HG03575 (cell line): ENCODE measurements at regions not wholly inside any gene's neighbourhood (a gene's known extent, or its start where the extent isn't known, plus 50 kb on each side); places are given as distances from the start of the nearest gene placed in this dataset.

ENCODE experiments used
- ATAC-seq: cut with Tn5 transposase; IDR thresholded peaks from one replicate; pipeline ENCODE4 v1.9.1; 2021; ENCODE audit not compliant: unreplicated experiment, insufficient number of reproducible peaks, low FRiP score; ENCODE audit errors: extremely low read depth

- no peak for ATAC-seq
Observed at GRCh38 chr9:81741103-81741502, 51.8 kb upstream of the TLE1 start.

DNA sequence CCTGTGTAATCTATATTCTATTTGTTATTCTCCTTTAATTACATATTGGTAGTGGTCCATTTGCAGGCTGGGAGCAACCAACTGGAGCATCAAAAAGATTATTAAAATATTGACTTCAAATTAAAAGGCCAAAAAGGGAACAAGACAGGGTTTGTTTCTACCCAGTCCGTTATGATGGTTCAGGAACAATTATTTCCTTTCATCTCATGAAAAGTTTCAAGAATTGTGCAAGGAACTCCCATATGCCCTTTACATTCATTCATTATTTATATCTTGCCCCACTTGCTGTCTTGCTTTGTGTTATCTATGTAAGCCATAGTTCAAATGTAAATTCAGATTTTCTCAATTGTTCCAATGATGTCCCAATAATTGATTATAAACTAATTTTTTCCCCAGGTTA lies 58.7 kb upstream of the TLE1 start:
- no peak for ATAC-seq

GRCh38 chr9:81753436-81753835 lies 64.1 kb upstream of the TLE1 start:
- no peak for ATAC-seq

GRCh38 chr9:81754245-81754644 lies 64.9 kb upstream of the TLE1 start:
- ATAC-seq = no peak

DNA sequence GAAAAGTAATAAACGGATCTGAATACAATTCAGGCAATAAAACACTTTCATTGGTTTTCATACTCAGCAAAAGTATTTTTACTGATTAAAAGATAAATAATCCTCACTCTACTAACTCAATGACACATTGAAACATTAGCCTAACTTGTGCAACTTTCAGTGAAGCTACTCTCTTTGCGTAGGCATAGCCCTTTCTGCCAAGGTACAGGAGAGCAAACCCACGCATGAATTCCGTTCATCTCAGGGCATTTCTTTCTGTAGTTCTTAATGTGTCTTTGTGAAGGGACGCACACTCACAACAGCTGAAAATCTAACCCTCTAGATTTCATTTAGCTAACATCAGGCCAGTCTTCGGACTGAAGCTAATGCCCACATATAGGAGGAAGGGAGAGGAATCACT lies 66.4 kb upstream of the TLE1 start:
- ATAC-seq = no peak

GRCh38 chr9:81756561-81756960 lies 67.2 kb upstream of the TLE1 start:
- no peak for ATAC-seq

DNA sequence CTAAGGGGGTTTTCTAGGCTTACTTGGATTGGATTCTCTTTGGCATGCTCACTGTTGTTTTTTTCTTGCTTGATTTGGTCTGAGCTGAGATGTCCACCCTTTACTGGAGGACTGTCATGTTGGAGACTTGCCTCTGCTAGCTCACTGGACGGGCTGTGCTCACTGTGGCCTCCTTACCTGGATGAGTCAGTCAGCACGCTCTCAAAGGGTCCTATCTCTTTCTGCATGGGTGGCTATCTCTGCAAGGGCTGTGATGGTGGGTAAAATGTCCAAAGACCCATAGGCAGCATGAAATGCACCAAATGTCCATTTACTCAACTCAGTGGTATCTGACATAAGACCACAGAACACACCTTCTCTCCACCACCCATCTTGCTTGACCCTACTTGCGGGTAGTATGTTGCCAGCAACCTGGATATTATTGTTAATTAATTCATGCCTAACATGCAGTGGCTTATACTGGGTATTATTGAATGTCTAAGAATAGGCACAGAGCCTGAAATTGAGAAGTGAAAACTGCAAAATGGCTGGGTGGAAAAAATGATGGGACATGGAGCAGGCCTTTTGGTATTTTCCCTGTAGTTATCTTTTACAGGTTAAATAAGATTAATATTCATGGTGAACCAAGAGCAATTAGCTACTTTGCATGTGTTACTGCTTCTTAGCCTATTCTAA lies 68.9 kb upstream of the TLE1 start:
- ATAC-seq = no peak

- no peak for ATAC-seq
Observed at GRCh38 chr9:81759680-81760215, 70.4 kb upstream of the TLE1 start.

DNA sequence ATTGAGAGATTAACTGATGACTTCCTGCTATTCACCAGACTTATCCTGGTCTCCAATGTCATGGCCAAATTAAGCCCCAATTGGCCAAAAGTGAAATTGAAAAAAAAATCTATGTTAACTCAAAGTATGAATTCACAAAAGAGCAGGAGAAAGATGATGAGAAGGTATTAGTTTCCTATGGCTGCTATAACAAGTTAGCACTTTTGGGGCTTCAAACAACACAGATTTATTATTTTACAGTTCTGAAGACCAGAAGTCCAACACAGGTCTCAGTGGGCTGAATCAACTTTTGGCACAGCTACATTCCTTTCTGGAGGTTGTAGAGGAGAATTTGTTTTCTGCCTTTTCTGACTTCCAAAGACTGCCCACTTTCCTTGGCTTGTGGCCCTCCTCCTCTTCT lies 78.6 kb upstream of the TLE1 start:
- no peak for ATAC-seq

DNA sequence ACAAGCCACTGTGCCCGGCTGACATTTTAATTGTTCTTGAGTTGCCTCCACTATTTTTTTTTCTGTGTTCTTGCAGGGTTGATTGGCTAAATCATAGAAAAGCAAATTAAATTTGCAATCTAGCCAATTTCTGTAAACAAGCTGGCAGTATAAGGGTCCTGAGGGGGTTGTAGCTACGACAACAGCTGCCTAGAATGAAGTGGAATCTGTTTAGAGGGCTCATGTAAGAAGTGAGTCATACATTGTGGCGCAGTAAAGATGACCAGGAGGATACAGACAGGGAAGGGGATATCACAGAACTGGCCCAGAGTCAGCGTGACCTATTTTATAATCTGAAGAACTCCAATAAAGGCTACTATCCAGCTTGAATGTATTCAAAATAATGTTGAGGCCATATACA lies 82.2 kb upstream of the TLE1 start:
- no peak for ATAC-seq

GRCh38 chr9:81772144-81772543 lies 82.8 kb upstream of the TLE1 start:
- ATAC-seq = no peak

GRCh38 chr9:81776390-81776789 lies 87.0 kb upstream of the TLE1 start:
- ATAC-seq = no peak

DNA sequence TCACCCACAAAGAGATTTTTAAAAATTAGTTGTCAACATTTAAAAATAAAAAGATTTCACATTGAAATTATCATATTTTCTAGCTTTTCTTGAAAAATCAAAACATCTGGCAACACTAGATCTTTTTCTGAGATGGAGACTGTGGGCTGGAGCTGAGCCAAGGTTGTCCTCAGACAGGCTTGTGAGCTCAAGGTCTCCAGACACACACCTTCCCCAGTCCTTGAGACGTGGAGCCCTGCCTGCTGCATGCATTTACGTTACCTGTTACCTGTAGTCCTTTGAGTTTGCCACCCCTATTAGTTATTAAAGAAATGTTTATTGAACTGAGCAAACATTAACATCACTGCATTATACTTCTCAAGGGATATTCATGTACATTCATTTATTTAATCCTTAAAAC lies 87.5 kb upstream of the TLE1 start:
- no peak for ATAC-seq

GRCh38 chr9:81777482-81777881 lies 88.1 kb upstream of the TLE1 start:
- ATAC-seq = no peak

GRCh38 chr9:81782313-81782995 lies 93.1 kb upstream of the TLE1 start:
- no peak for ATAC-seq

DNA sequence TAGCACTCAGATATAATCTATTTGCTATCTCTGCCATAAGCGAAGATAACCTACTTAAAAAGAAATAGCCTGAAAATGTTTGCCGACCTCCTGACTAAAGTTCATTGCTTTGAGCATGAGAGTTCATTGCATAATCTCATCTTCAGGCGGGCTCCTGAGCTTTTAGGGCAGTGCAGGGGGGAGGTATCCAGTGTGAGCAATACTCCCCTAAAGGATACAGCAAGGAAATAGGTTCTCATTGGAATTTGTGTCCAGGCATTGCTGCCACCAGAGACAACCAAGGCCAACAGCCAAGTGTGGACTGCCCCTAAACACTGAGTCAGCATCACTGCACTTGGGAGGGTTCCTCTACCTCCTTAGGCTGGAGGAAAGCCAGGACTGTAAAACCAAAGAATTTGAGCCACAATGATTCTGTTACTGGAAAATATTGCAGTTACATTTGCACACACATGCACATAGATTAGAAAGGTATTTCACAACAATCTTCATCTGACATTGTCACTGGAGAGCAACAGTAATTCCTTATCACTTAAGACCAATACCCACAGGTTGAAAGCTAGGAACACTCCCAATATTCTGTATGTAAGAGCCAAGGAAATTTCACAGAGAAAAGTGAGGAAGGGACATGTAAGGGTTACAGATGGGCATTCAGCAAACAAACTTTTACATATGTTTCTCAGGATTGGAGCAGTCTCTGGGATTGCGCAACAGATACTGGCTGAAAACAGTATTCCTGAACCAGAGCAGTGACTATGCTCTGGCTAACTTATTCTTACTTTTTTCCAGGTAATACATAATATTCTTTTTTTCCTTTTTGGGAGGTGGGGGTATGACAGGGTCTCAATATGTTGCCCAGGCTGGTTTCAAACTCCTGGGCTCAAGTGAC lies 98.6 kb upstream of the TLE1 start:
- ATAC-seq = no peak

- ATAC-seq = no peak
Observed at GRCh38 chr9:81789721-81790120, 100.4 kb upstream of the TLE1 start.

GRCh38 chr9:81790166-81790565 lies 100.8 kb upstream of the TLE1 start:
- no peak for ATAC-seq

- no peak for ATAC-seq
Observed at GRCh38 chr9:81791076-81791475, 101.7 kb upstream of the TLE1 start.

DNA sequence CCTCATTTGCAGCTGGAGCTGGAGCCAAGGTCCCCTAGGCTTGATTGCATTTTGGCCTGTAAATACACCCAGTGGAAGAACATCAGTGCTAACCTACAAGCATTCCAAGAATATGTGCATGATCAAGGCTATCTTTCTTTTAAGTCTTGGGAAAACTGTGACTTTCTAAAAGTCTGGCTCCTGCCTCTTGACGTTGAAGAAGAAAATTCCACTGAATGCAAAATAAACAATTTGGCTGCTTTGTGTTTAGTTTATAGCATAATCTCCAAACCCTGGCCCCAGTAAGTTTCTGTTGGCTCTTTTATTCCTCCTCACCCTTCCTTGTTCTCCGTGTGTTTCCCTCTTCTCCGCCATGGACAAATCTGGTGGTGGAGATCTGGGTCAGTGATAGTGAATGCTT lies 109.3 kb upstream of the TLE1 start:
- no peak for ATAC-seq
